ENCODE measurements at regions not wholly inside any gene's neighbourhood (a gene's known extent, or its start where the extent isn't known, plus 50 kb on each side); places are given as distances from the start of the nearest gene placed in this dataset.
"Not testable (repeated sequence)": the region's sequence is repeated elsewhere in the genome, so short reads cannot be mapped to it uniquely, and the experiment has no call there.

GRCh38 chr6:14294270-14294951, 176.8 kb downstream of the CD83 start:
- ATAC-seq (no peak), DNase-seq (no peak)
- no peak overlapping the region for H3K4me3 Mint-ChIP-seq
- H3K36me3 Mint-ChIP-seq, result no peaks in the 10 kb centered on the region
- no peaks in the 10 kb centered on the region for H3K9me3 Mint-ChIP-seq
- POLR2A ChIA-PET, result interaction anchor here (0.8 kb wide), 1 partner anchor 18 kb away, joined by 4 read pairs; no protein-coding TSS in a partner anchor
- H3K4me1 Mint-ChIP-seq, result peaks cover 12 to 20% (median 15%) of the 10 kb centered on the region in 4 donors
- H3K27me3 Mint-ChIP-seq, result no peaks in the 10 kb centered on the region
- peak overlapping the region in 1 of 10 donors; percentile 42 for H3K27ac Mint-ChIP-seq

- POLR2A ChIA-PET, H3K27ac Mint-ChIP-seq, H3K27me3 Mint-ChIP-seq, ATAC-seq, H3K4me1 Mint-ChIP-seq, H3K4me3 Mint-ChIP-seq, H3K9me3 Mint-ChIP-seq, H3K36me3 Mint-ChIP-seq, DNase-seq: not testable (repeated sequence)
Measured at GRCh38 chr6:14296698-14297097, 179.1 kb downstream of the CD83 start.

GRCh38 chr6:14297118-14297517, 179.5 kb downstream of the CD83 start:
- H3K27me3 Mint-ChIP-seq, DNase-seq, ATAC-seq, H3K36me3 Mint-ChIP-seq, H3K4me3 Mint-ChIP-seq, H3K27ac Mint-ChIP-seq, POLR2A ChIA-PET, H3K9me3 Mint-ChIP-seq, H3K4me1 Mint-ChIP-seq: not testable (repeated sequence)

GRCh38 chr6:14300189-14300588, 182.6 kb downstream of the CD83 start:
- H3K4me1 Mint-ChIP-seq, DNase-seq, ATAC-seq, H3K36me3 Mint-ChIP-seq, H3K9me3 Mint-ChIP-seq, H3K4me3 Mint-ChIP-seq, H3K27ac Mint-ChIP-seq, H3K27me3 Mint-ChIP-seq, POLR2A ChIA-PET: not testable (repeated sequence)

GRCh38 chr6:14300721-14301120, 183.1 kb downstream of the CD83 start:
- H3K4me1 Mint-ChIP-seq, POLR2A ChIA-PET, ATAC-seq, H3K9me3 Mint-ChIP-seq, H3K4me3 Mint-ChIP-seq, H3K27ac Mint-ChIP-seq, H3K36me3 Mint-ChIP-seq, DNase-seq, H3K27me3 Mint-ChIP-seq: not testable (repeated sequence)

GRCh38 chr6:14301477-14301876, 183.9 kb downstream of the CD83 start:
- H3K27me3 Mint-ChIP-seq, ATAC-seq, H3K4me1 Mint-ChIP-seq, DNase-seq, POLR2A ChIA-PET, H3K27ac Mint-ChIP-seq, H3K4me3 Mint-ChIP-seq, H3K9me3 Mint-ChIP-seq, H3K36me3 Mint-ChIP-seq: not testable (repeated sequence)

- POLR2A ChIA-PET, result no interaction called here
- no peak for DNase-seq
Measured at GRCh38 chr6:14305131-14305530, 187.6 kb downstream of the CD83 start.

GRCh38 chr6:14305624-14306023, 188.1 kb downstream of the CD83 start:
- Mint-ChIP-seq H3K4me3 (no peak overlapping the region), H3K27ac (no peak overlapping the region), H3K9me3 (no peaks in the 10 kb centered on the region), H3K36me3 (no peaks in the 10 kb centered on the region), H3K4me1 (no peaks in the 10 kb centered on the region), H3K27me3 (peaks cover 0 to 4% (median 0%) of the 10 kb centered on the region in 5 donors)
- POLR2A ChIA-PET, result no interaction called here
- ATAC-seq (no peak), DNase-seq (no peak)

More at GRCh38 chr6:14305131-14305530, 187.6 kb downstream of the CD83 start:
- no peak overlapping the region for H3K4me3 Mint-ChIP-seq
- no peaks in the 10 kb centered on the region for H3K4me1 Mint-ChIP-seq
- H3K27me3 Mint-ChIP-seq, result peaks cover 0 to 4% (median 0%) of the 10 kb centered on the region in 5 donors
- no peaks in the 10 kb centered on the region for H3K36me3 Mint-ChIP-seq
- no peak for ATAC-seq
- no peaks in the 10 kb centered on the region for H3K9me3 Mint-ChIP-seq
- no peak overlapping the region for H3K27ac Mint-ChIP-seq

- Mint-ChIP-seq H3K9me3 (no peaks in the 10 kb centered on the region), H3K4me3 (no peak overlapping the region), H3K27ac (no peak overlapping the region), H3K36me3 (no peaks in the 10 kb centered on the region), H3K4me1 (no peaks in the 10 kb centered on the region), H3K27me3 (peaks cover 0 to 2% (median 0%) of the 10 kb centered on the region in 5 donors)
- ATAC-seq, result no peak
- POLR2A ChIA-PET, result no interaction called here
- DNase-seq, result no peak
Measured at GRCh38 chr6:14306151-14306906, 188.8 kb downstream of the CD83 start.

- no peaks in the 10 kb centered on the region for H3K36me3 Mint-ChIP-seq
- DNase-seq (no peak), ATAC-seq (no peak)
- H3K27me3 Mint-ChIP-seq, result no peaks in the 10 kb centered on the region
- no peaks in the 10 kb centered on the region for H3K9me3 Mint-ChIP-seq
- POLR2A ChIA-PET, result no interaction called here
- H3K27ac Mint-ChIP-seq, result no peak overlapping the region
- peaks cover 0 to 15% (median 0%) of the 10 kb centered on the region in 4 donors for H3K4me1 Mint-ChIP-seq
- no peak overlapping the region for H3K4me3 Mint-ChIP-seq
Measured at GRCh38 chr6:14309516-14309915, 191.9 kb downstream of the CD83 start.

- DNase-seq (no peak), ATAC-seq (no peak)
- Mint-ChIP-seq H3K4me3 (no peak overlapping the region), H3K27ac (no peak overlapping the region), H3K9me3 (no peaks in the 10 kb centered on the region), H3K27me3 (no peaks in the 10 kb centered on the region), H3K36me3 (no peaks in the 10 kb centered on the region), H3K4me1 (peaks cover 0 to 19% (median 1%) of the 10 kb centered on the region in 4 donors)
- POLR2A ChIA-PET, result no interaction called here
Measured at GRCh38 chr6:14309951-14310445, 192.4 kb downstream of the CD83 start.

GRCh38 chr6:14310960-14311359, 193.4 kb downstream of the CD83 start:
- DNase-seq, result no peak
- POLR2A ChIA-PET, result no interaction called here
- Mint-ChIP-seq H3K27ac (no peak overlapping the region), H3K9me3 (no peaks in the 10 kb centered on the region), H3K4me1 (peaks cover 0 to 27% (median 3%) of the 10 kb centered on the region in 4 donors), H3K36me3 (no peaks in the 10 kb centered on the region), H3K4me3 (no peak overlapping the region), H3K27me3 (no peaks in the 10 kb centered on the region)
- ATAC-seq, result no peak

- Mint-ChIP-seq H3K4me1 (peaks cover 6 to 42% (median 9%) of the 10 kb centered on the region in 4 donors), H3K4me3 (no peak overlapping the region), H3K36me3 (no peaks in the 10 kb centered on the region), H3K27ac (no peak overlapping the region), H3K27me3 (peaks cover 0 to 1% (median 0%) of the 10 kb centered on the region in 5 donors), H3K9me3 (no peaks in the 10 kb centered on the region)
- ATAC-seq (no peak), DNase-seq (no peak)
- POLR2A ChIA-PET, result no interaction called here
Measured at GRCh38 chr6:14312587-14312986, 195.0 kb downstream of the CD83 start.

All from naive thymus-derived CD8-positive, alpha-beta T cell (primary cell).